Stomach (tissue), 4 donors: ENCODE measurements at regions not wholly inside any gene's neighbourhood (a gene's known extent, or its start where the extent isn't known, plus 50 kb on each side); places are given as distances from the start of the nearest gene placed in this dataset.

Experiments
- EP300 ChIP-seq: sonication (generic); formaldehyde crosslinking; IDR thresholded peaks from one replicate; pipeline ENCODE4 v1.6.1; 2017; ENCODE audit warnings: antibody characterized with exemption
- POLR2A ChIP-seq, 4 donors: fragments of 450-650 bp; IDR thresholded peaks; one replicate each; pipeline ENCODE4 v1.6.1; 2016; ENCODE audit warnings: antibody characterized with exemption in 4 of 4, control low read depth in 2 of 4, mild to moderate bottlenecking in 1 of 4, moderate library complexity in 1 of 4
- POLR2AphosphoS5 ChIP-seq, 3 donors: sonication (generic); formaldehyde crosslinking; IDR thresholded peaks; one replicate each; pipeline ENCODE4 v1.6.1; 2016; ENCODE audit warnings: antibody characterized with exemption in 3 of 3
- TF ChIP-seq, protein P1 (sequence below), 7 experiments: fragments of 450-650 bp in 4 of 7; fragments of 200-600 bp in 3 of 7; sonication (generic) in 3 of 7; IDR thresholded peaks; one replicate each; pipeline ENCODE4 v1.5.1; 2016 to 2019; ENCODE audit warnings: antibody characterized with exemption in 7 of 7, control low read depth in 2 of 7, mild to moderate bottlenecking in 1 of 7

DNA sequence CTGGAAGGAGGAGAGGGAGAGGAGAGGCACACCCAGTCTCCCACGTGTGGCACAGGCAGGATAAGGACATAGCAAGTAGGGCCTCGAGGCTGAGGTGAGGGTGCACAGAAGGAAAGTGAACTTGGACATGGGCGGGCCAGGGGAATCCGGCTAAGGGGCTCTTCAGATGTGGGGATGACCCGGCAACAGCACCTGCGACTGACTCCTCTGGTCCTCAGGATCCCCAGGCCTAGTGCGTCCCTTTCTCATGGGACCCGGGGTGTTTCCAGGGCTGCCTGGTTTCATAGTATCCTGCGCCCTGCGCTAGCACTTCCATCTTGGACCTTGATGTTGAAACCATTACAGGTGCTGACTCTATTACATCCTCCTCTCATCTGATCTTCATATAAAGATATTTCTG is 96.1 kb upstream of the LYZL2 start:
- TF ChIP-seq, protein P1, sequence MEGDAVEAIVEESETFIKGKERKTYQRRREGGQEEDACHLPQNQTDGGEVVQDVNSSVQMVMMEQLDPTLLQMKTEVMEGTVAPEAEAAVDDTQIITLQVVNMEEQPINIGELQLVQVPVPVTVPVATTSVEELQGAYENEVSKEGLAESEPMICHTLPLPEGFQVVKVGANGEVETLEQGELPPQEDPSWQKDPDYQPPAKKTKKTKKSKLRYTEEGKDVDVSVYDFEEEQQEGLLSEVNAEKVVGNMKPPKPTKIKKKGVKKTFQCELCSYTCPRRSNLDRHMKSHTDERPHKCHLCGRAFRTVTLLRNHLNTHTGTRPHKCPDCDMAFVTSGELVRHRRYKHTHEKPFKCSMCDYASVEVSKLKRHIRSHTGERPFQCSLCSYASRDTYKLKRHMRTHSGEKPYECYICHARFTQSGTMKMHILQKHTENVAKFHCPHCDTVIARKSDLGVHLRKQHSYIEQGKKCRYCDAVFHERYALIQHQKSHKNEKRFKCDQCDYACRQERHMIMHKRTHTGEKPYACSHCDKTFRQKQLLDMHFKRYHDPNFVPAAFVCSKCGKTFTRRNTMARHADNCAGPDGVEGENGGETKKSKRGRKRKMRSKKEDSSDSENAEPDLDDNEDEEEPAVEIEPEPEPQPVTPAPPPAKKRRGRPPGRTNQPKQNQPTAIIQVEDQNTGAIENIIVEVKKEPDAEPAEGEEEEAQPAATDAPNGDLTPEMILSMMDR (IDR thresholded peaks at IDR 0.05) = no peak
- TF ChIP-seq POLR2A (IDR thresholded peaks at IDR 0.05) (no peak), EP300 (no peak), POLR2AphosphoS5 (IDR thresholded peaks at IDR 0.05) (no peak)
